SK-N-SH treated with all-trans-retinoic acid at 6 μM for 48 hours (cell line): ENCODE measurements at regions not wholly inside any gene's neighbourhood (a gene's known extent, or its start where the extent isn't known, plus 50 kb on each side); places are given as distances from the start of the nearest gene placed in this dataset.

Source experiments
- ATAC-seq: fragments of 200-7000 bp; cut with Tn5 transposase; 3 replicates; pipeline ENCODE4 v1.9.1; 2020; ENCODE audit warnings: mild to moderate bottlenecking, moderate library complexity
- ARNTL ChIP-seq: fragments of 450-650 bp; formaldehyde crosslinking; IDR thresholded peaks from 2 replicates; pipeline ENCODE4 v1.5.0; 2020; ENCODE audit warnings: low read depth, mild to moderate bottlenecking, moderate library complexity, borderline replicate concordance
- BACH2 ChIP-seq: fragments of 250-450 bp; sonication (Bioruptor Pico); IDR thresholded peaks from 2 replicates; pipeline ENCODE4 v1.9.0; 2021; ENCODE audit warnings: mild to moderate bottlenecking, borderline replicate concordance
- CSDC2 ChIP-seq: fragments of 250-450 bp; sonication (Bioruptor Pico); IDR thresholded peaks from 2 replicates; pipeline ENCODE4 v1.5.0; 2020; ENCODE audit warnings: mild to moderate bottlenecking, moderate library complexity
- ESRRG ChIP-seq: fragments of 250-450 bp; sonication (Bioruptor Pico); IDR thresholded peaks from 2 replicates; pipeline ENCODE4 v1.6.1; 2021; ENCODE audit warnings: mild to moderate bottlenecking
- GLIS3 ChIP-seq: fragments of 250-450 bp; sonication (Bioruptor Pico); IDR thresholded peaks from 2 replicates; pipeline ENCODE4 v1.5.0; 2020; ENCODE audit warnings: mild to moderate bottlenecking, moderate library complexity
- ISL1 ChIP-seq: fragments of 250-450 bp; sonication (Bioruptor Pico); IDR thresholded peaks from 2 replicates; pipeline ENCODE4 v2.1.2; 2022; ENCODE audit warnings: mild to moderate bottlenecking, moderate library complexity
- PPARA ChIP-seq: fragments of 250-450 bp; sonication (Bioruptor Pico); IDR thresholded peaks from 2 replicates; pipeline ENCODE4 v1.5.0; 2020; ENCODE audit warnings: mild to moderate bottlenecking, borderline replicate concordance
- RARB ChIP-seq: fragments of 250-450 bp; sonication (Bioruptor Pico); IDR thresholded peaks from 2 replicates; pipeline ENCODE4 v1.8.0; 2021; ENCODE audit warnings: mild to moderate bottlenecking, moderate library complexity
- SNAI2 ChIP-seq: fragments of 250-450 bp; sonication (Bioruptor Pico); IDR thresholded peaks from 2 replicates; pipeline ENCODE4 v1.5.0; 2020; ENCODE audit warnings: mild to moderate bottlenecking, moderate library complexity
- TCF4 ChIP-seq: fragments of 250-450 bp; sonication (Bioruptor Pico); IDR thresholded peaks from 2 replicates; pipeline ENCODE4 v1.8.0; 2021; ENCODE audit warnings: mild to moderate bottlenecking, moderate library complexity, borderline replicate concordance
- TOX ChIP-seq: fragments of 250-450 bp; sonication (Bioruptor Pico); IDR thresholded peaks from 2 replicates; pipeline ENCODE4 v1.8.0; 2021; ENCODE audit warnings: mild to moderate bottlenecking, moderate library complexity, borderline replicate concordance
- ZC3H10 ChIP-seq: fragments of 250-450 bp; sonication (Bioruptor Pico); IDR thresholded peaks from 2 replicates; pipeline ENCODE4 v1.5.1; 2021; ENCODE audit warnings: mild to moderate bottlenecking, moderate library complexity
- ZFP30 ChIP-seq: fragments of 450-650 bp; formaldehyde crosslinking; IDR thresholded peaks from 2 replicates; pipeline ENCODE4 v1.5.0; 2022; ENCODE audit warnings: mild to moderate bottlenecking, moderate library complexity
- ZNF565 ChIP-seq: fragments of 450-650 bp; formaldehyde crosslinking; conservative IDR thresholded peaks from 2 replicates; pipeline ENCODE4 v1.5.0; 2020; ENCODE audit warnings: low read depth, mild to moderate bottlenecking, moderate library complexity
- ZNF70 ChIP-seq: fragments of 450-650 bp; formaldehyde crosslinking; IDR thresholded peaks from 2 replicates; pipeline ENCODE4 v1.5.0; 2020; ENCODE audit warnings: mild to moderate bottlenecking, moderate library complexity
- ZNF8 ChIP-seq: fragments of 450-650 bp; formaldehyde crosslinking; IDR thresholded peaks from 2 replicates; pipeline ENCODE4 v1.5.0; 2020; ENCODE audit warnings: mild to moderate bottlenecking, moderate library complexity
- TF ChIP-seq, protein P1 (sequence below): fragments of 250-450 bp; sonication (Bioruptor Pico); IDR thresholded peaks from 2 replicates; pipeline ENCODE4 v1.5.0; 2020; ENCODE audit warnings: mild to moderate bottlenecking, moderate library complexity
- TF ChIP-seq, protein P2 (sequence below): fragments of 250-450 bp; sonication (Bioruptor Pico); IDR thresholded peaks from 2 replicates; pipeline ENCODE4 v1.5.1; 2021; ENCODE audit warnings: mild to moderate bottlenecking, moderate library complexity
- TF ChIP-seq, protein P3 (sequence below): fragments of 250-450 bp; sonication (Bioruptor Pico); IDR thresholded peaks from 2 replicates; pipeline ENCODE4 v1.8.0; 2021; ENCODE audit warnings: low read depth, mild to moderate bottlenecking, moderate library complexity, borderline replicate concordance
- TF ChIP-seq, protein P4 (sequence below): fragments of 250-450 bp; sonication (Bioruptor Pico); IDR thresholded peaks from 2 replicates; pipeline ENCODE4 v1.8.0; 2020; ENCODE audit warnings: mild to moderate bottlenecking, moderate library complexity, borderline replicate concordance
- TF ChIP-seq, protein P5 (sequence below): fragments of 250-450 bp; sonication (Bioruptor Pico); IDR thresholded peaks from 2 replicates; pipeline ENCODE4 v1.5.1; 2020; ENCODE audit warnings: low read depth, mild to moderate bottlenecking, moderate library complexity

DNA sequence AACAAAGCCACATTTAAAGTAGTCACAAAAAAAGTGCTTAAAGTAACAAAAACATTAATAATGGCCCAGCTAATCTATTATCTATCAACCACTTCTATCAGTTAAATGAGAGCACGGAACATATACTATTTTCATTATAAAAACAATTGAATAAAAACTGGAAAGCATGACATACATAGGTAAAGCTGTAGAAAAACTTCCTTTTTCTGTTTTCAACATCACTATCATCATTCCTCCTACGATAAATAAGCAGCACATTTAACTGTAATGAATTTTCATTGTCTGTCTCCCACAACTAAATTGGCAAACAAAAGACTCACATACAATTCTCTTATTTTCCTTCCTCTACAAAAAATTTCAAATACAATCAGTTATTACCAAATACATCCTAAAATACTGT lies 96.4 kb upstream of the DPH5 start:
- TF ChIP-seq GLIS3 (CRISPR knock-in tag) (no peak), ZC3H10 (CRISPR knock-in tag) (no peak), ZNF70 (CRISPR knock-in tag) (no peak), ISL1 (no peak), TOX (CRISPR knock-in tag) (no peak), SNAI2 (no peak), ZFP30 (CRISPR knock-in tag) (no peak), ARNTL (CRISPR knock-in tag) (no peak)
- TF ChIP-seq, protein P1, sequence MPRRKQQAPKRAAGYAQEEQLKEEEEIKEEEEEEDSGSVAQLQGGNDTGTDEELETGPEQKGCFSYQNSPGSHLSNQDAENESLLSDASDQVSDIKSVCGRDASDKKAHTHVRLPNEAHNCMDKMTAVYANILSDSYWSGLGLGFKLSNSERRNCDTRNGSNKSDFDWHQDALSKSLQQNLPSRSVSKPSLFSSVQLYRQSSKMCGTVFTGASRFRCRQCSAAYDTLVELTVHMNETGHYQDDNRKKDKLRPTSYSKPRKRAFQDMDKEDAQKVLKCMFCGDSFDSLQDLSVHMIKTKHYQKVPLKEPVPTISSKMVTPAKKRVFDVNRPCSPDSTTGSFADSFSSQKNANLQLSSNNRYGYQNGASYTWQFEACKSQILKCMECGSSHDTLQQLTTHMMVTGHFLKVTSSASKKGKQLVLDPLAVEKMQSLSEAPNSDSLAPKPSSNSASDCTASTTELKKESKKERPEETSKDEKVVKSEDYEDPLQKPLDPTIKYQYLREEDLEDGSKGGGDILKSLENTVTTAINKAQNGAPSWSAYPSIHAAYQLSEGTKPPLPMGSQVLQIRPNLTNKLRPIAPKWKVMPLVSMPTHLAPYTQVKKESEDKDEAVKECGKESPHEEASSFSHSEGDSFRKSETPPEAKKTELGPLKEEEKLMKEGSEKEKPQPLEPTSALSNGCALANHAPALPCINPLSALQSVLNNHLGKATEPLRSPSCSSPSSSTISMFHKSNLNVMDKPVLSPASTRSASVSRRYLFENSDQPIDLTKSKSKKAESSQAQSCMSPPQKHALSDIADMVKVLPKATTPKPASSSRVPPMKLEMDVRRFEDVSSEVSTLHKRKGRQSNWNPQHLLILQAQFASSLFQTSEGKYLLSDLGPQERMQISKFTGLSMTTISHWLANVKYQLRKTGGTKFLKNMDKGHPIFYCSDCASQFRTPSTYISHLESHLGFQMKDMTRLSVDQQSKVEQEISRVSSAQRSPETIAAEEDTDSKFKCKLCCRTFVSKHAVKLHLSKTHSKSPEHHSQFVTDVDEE, result no peak
- no peak for ATAC-seq

DNA sequence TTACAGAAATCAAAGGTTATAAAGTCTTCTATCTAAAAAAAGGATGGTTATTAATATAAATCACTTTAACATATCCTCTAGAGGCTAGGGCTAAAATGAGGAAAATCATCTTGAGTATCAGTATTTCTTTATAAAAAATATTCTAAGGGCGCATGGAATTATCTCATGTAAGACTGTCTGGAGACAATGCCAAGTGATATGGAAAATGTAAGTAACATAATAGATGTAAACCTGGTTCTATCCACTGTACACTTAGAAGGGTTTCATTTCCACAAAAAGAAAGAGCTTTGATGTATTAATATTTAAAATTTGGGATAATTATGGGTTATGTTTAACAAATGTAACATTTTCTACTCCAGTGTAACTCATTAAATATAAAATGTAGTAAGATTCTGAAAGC lies 95.9 kb upstream of the DPH5 start:
- TF ChIP-seq ZNF70 (CRISPR knock-in tag) (no peak), ZNF8 (CRISPR knock-in tag) (no peak)
- ATAC-seq, result no peak

DNA sequence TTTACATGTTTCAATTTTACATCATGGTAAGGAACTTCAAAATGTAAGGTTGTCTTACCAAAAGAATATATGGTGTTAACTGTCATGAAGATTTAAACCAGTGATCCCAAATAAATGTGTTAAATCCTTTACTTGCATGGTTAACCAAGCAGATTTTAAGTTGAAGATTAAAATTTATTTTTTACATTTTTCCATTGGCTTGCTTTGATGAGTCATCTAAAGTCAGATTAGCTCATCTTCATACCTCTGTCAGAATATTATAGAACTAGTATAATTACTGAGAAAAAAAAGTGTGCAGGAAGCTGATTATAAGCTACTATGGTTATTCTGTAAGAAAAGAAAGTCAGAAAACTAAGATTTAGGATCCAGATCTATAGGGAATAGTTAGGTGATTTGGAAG lies 95.3 kb upstream of the DPH5 start:
- TF ChIP-seq ISL1, result no peak
- TF ChIP-seq, protein P1, result no peak
- TF ChIP-seq ESRRG (CRISPR knock-in tag), result no peak
- TF ChIP-seq ZNF8 (CRISPR knock-in tag), result no peak
- no peak for TF ChIP-seq ZC3H10 (CRISPR knock-in tag)
- TF ChIP-seq CSDC2 (CRISPR knock-in tag), result no peak
- no peak for TF ChIP-seq ZNF70 (CRISPR knock-in tag)
- TF ChIP-seq, protein P2, sequence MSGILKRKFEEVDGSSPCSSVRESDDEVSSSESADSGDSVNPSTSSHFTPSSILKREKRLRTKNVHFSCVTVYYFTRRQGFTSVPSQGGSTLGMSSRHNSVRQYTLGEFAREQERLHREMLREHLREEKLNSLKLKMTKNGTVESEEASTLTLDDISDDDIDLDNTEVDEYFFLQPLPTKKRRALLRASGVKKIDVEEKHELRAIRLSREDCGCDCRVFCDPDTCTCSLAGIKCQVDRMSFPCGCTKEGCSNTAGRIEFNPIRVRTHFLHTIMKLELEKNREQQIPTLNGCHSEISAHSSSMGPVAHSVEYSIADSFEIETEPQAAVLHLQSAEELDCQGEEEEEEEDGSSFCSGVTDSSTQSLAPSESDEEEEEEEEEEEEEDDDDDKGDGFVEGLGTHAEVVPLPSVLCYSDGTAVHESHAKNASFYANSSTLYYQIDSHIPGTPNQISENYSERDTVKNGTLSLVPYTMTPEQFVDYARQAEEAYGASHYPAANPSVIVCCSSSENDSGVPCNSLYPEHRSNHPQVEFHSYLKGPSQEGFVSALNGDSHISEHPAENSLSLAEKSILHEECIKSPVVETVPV (CRISPR knock-in tag), result no peak
- TF ChIP-seq, protein P3, sequence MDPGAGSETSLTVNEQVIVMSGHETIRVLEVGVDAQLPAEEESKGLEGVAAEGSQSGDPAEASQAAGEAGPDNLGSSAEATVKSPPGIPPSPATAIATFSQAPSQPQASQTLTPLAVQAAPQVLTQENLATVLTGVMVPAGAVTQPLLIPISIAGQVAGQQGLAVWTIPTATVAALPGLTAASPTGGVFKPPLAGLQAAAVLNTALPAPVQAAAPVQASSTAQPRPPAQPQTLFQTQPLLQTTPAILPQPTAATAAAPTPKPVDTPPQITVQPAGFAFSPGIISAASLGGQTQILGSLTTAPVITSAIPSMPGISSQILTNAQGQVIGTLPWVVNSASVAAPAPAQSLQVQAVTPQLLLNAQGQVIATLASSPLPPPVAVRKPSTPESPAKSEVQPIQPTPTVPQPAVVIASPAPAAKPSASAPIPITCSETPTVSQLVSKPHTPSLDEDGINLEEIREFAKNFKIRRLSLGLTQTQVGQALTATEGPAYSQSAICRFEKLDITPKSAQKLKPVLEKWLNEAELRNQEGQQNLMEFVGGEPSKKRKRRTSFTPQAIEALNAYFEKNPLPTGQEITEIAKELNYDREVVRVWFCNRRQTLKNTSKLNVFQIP, result no peak
- TF ChIP-seq ZFP30 (CRISPR knock-in tag), result no peak
- no peak for TF ChIP-seq RARB (CRISPR knock-in tag)
- no peak for TF ChIP-seq SNAI2
- TF ChIP-seq, protein P4, sequence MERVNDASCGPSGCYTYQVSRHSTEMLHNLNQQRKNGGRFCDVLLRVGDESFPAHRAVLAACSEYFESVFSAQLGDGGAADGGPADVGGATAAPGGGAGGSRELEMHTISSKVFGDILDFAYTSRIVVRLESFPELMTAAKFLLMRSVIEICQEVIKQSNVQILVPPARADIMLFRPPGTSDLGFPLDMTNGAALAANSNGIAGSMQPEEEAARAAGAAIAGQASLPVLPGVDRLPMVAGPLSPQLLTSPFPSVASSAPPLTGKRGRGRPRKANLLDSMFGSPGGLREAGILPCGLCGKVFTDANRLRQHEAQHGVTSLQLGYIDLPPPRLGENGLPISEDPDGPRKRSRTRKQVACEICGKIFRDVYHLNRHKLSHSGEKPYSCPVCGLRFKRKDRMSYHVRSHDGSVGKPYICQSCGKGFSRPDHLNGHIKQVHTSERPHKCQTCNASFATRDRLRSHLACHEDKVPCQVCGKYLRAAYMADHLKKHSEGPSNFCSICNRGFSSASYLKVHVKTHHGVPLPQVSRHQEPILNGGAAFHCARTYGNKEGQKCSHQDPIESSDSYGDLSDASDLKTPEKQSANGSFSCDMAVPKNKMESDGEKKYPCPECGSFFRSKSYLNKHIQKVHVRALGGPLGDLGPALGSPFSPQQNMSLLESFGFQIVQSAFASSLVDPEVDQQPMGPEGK (CRISPR knock-in tag), result no peak
- no peak for TF ChIP-seq TCF4 (CRISPR knock-in tag)
- no peak for TF ChIP-seq ZNF565 (CRISPR knock-in tag)
- no peak for TF ChIP-seq BACH2 (CRISPR knock-in tag)
- no peak for TF ChIP-seq TOX (CRISPR knock-in tag)
- TF ChIP-seq PPARA (CRISPR knock-in tag), result no peak
- TF ChIP-seq, protein P5, sequence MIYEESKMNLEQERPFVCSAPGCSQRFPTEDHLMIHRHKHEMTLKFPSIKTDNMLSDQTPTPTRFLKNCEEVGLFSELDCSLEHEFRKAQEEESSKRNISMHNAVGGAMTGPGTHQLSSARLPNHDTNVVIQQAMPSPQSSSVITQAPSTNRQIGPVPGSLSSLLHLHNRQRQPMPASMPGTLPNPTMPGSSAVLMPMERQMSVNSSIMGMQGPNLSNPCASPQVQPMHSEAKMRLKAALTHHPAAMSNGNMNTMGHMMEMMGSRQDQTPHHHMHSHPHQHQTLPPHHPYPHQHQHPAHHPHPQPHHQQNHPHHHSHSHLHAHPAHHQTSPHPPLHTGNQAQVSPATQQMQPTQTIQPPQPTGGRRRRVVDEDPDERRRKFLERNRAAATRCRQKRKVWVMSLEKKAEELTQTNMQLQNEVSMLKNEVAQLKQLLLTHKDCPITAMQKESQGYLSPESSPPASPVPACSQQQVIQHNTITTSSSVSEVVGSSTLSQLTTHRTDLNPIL (CRISPR knock-in tag), result no peak
- ATAC-seq, result no peak
